Lower leg skin (tissue), 3 donors: ENCODE measurements at regions not wholly inside any gene's neighbourhood (a gene's known extent, or its start where the extent isn't known, plus 50 kb on each side); places are given as distances from the start of the nearest gene placed in this dataset.

Source experiments
- CTCF ChIP-seq, 3 donors: fragments of 450-650 bp; IDR thresholded peaks; one replicate each; pipeline ENCODE4 v1.5.1; 2016; ENCODE audit warnings: antibody characterized with exemption in 3 of 3, mild to moderate bottlenecking in 3 of 3, moderate library complexity in 2 of 3
- POLR2A ChIP-seq, 2 donors: fragments of 450-650 bp; IDR thresholded peaks; one replicate each; pipeline ENCODE4 v1.6.1; 2016 to 2017; ENCODE audit warnings: antibody characterized with exemption in 2 of 2, mild to moderate bottlenecking in 1 of 2, moderate library complexity in 1 of 2

- no peak for TF ChIP-seq CTCF (IDR thresholded peaks at IDR 0.05)
- TF ChIP-seq POLR2A (IDR thresholded peaks at IDR 0.05) = no peak
These were observed 97.6 kb upstream of the HTR2A start for GRCh38 chr13:46994492-46994891.
